Dedifferentiated amniotic fluid mesenchymal stem cell (primary cell): ENCODE measurements at regions not wholly inside any gene's neighbourhood (a gene's known extent, or its start where the extent isn't known, plus 50 kb on each side); places are given as distances from the start of the nearest gene placed in this dataset.

Experiments
- DNase-seq: peaks from one replicate; pipeline ENCODE4 v3.0.0-alpha.2; 2016; ENCODE audit errors: extremely low spot score

DNA sequence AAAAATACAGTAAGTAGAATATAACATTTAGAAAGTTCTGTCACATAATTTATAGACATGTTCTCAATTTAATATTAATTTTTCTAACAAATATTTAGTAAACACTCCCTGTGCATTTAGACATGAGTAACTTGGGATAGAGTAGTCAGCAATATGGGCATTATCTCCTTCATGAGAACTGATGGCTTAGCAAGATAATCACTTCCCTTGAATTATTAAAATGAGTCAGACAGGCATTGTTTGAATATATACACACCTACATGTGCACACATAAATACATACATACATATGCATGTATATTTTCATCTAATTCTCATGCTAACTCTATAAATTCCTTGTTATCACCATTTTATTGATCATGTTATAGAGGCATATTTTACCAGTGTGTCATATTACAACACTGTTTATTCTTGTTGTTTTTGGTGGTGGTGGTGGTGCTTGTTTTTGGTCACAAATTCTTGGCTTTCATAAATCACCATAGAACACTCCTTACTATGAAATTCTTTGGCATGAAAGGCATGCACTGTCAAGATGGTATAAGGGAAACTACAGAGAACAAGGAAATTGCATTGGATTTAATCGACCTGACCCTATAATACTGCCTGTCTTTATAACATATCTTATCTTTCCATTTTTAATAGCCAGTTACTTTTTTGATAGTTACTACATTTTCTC lies 434.5 kb upstream of the MANEA start:
- DNase-seq = no peak

DNA sequence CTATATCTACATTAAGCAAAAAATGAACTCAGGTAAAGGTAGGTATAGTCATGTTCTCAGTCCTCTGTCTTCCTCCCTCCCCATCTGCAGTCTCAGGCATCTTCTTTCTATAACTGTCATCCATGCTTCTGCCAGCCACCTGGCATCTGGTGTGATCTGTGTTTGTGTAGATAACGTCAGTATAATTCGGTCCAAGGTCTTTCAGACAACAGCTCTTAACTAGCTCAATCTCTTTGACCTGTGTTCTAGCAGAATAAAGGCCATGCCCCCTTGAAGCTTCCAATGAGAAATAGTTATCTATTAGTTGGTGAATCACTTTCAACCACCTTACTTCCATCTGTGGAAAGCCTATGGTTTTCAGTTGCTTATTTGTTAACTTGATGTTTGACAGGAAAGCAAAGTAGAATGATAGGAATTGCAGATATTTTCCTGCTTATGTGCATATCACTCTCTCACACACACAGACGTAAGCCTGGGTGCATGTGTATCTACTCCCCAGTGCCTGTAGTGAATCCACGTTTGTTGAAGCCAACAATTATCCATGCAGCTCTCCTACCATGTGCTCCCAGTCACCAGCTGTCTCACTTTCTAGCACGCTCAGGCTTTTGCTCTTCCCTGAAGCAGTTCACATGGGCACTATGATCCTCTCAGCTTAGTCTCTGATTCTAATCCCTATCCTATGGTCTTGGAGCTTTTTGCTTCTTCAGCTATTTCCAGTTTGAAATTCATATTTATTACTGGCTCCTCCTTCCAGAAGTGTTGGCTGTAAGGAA lies 433.7 kb upstream of the MANEA start:
- DNase-seq = no peak

DNA sequence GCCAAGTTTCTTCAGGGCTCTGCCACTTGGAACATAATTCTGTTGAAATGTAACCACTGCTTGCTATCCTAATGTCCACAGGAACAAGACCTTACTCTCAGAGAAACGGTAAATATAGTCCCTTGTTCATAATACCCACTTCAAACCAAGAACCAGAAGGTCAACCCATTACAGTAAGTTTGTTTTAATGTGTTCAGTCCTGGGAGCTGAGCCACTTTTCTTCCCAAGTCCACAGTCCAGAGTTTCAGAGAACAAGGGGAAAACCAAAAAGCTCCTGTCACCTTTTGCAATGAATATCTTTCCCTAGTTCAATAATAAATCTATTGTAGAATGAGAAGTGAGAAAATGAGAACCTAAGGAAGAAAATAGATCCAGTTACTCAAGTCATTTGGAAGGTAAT lies 431.9 kb upstream of the MANEA start:
- DNase-seq = no peak

DNA sequence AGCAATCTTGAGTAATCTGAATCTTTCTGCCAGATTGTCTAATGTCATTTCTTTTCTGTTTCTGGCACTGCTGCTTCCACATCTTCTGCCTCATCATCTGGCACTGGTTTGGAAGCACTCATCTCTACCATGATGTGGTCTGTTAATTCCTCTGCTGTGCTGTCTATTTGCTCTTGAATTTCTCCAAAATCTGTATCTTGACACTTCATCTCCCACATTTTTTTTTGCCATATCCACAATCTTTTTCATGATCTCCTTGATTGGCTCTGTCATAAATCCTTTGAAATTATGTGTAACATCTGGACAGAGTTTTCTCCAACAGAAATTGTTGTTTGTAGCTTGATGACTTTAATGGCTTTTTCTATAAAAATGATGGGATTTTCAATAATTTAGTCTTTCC lies 417.8 kb upstream of the MANEA start:
- DNase-seq = no peak

DNA sequence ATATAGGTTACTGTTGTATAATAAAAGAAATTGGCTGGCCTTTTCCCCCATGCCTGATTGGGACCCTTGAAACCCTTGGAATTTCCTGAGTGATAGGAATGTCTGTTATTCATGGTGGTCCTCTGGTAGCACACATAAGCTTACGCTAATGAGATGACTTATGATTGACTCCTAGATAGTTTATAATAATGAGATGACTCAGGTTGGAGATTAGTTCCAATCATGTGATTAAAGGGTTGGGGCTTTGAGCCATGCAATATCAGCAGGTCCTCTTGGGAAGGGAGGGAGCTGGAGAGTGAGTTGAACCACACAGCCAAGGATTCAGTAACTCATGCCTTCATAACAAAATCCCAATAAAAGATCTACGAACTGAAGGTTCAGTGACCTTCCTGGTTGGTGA lies 407.6 kb upstream of the MANEA start:
- DNase-seq = no peak

DNA sequence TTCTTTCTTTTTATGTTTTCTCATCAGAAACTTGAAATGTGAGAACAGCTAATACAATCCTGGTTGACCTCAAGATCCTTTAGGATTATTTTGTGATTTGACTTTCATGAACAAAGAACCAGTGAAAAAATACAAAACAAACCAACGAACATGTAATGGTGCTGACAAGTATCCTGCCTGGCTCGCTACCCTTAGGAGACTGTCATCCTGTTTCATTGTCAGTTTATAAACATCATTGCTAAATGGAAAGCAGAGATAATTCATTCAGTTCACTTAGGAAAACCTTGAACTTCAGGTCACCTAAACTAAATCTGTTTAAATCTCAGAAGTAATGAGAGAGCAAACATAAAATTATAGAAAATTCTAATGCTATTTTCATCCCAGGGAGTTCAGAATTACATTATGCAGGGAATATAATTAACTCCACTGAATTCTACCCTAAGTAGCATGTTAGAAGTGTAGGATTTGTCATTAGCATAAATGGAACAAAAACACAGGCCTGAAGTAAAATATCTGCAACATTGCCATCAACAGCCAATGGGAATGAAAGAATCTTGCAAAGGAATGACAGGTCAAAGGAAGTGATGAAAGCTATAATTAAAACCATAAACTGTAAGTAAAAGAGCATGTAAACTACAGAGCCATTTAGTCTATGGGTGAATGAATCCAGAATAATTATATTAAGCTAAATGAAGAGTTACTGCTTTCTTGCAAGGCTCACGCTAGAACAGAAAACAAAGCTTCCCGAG lies 401.2 kb upstream of the MANEA start:
- DNase-seq = no peak

DNA sequence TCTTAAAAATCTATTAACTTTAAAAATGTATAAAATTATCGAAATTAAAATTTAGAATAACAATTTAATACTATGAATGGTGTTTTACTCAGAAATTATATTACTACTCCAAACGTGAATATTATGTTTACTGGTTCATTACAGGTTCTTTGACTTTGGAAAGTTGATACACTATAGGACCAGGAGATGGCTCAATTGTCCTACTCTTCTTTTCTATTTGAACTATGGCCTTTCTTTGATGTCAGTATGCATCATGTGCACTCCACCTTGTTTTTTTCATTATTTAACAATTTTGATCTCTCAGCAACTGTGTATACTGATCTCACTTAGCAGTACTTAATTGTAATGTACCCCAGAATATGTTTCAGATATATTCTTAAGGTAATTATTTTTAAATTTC lies 391.5 kb upstream of the MANEA start:
- no peak for DNase-seq

DNA sequence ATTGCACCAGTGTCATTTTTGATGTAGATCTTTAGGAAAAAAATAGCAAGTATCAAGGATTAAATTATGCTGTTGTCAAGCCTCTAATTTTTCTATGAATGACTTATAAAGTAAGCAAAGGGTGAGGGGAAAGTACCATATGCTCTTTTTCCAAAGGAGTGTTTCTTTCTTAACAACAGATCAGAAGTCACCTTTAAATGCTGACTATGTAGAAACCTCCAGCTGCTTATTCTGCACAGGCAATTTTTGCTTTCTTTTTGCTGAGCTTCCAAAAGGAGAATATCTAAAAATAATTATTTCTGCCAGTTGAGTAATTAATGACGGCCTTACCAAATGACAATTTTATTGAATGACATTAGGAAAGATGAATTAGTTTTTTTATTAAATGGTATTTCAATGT lies 390.6 kb upstream of the MANEA start:
- DNase-seq = no peak

DNA sequence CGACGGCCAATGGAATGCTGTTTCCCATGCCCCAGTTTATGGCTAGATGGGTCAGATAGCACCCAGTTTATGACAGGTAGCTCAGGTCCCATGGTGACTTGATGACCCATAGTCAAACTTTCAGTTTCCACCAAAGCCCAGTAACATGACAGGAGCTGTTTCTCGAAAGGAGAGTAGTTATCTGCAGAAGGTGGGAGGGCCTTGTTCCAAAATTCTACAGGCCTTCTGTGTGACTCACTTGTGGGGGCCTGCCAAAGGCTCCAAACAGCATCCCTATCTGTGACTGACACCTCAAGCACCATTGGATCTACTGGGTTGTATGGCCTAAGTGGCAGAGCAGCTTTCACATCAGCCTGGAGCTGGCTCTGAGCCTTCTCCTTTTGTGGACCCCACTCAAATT lies 379.7 kb upstream of the MANEA start:
- DNase-seq = no peak

DNA sequence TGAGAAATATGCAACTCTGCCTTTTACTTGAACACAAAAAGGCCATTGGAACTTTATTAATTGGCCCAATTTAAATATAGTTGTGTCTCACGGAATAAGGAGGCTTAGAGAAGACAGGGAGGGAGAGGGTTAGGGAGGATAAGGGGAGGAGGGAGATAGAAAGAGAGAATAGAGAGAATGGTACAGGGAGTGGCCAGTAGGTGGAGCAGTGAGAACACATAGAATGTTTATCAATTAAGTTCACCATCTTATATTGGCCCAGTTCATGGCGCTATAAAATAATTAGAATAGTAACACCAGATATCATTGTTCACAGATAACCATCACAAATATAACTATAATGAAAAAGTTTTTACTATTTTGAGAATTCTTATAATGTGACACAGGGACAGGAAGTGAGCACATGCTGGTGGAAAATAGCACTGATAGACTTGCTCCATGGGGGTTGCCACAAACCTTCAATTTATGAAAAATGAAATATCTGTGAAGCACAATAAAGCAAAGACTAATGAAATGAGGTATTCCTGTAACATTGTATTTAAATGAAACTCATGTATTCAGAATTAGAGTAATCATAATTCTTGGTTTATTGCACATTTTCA lies 374.1 kb upstream of the MANEA start:
- no peak for DNase-seq

DNA sequence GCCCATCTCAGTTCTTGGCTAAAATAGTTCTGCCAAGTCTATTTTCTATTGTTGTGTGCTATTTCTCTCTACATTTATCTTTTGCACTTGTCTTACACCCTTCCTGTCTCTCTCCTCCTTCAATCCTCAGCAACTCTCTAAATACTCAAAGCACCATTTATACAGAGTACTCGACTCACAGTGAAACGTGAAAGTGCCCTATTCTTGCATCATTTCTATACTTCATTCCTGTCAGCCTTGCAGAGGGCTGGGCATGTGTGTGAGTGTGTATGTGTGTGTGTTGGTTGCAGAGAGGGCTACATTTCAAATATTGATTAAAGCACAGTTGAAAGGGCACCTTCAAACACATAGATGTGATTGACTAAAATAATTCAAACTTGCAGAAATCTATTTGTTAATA lies 373.2 kb upstream of the MANEA start:
- no peak for DNase-seq

DNA sequence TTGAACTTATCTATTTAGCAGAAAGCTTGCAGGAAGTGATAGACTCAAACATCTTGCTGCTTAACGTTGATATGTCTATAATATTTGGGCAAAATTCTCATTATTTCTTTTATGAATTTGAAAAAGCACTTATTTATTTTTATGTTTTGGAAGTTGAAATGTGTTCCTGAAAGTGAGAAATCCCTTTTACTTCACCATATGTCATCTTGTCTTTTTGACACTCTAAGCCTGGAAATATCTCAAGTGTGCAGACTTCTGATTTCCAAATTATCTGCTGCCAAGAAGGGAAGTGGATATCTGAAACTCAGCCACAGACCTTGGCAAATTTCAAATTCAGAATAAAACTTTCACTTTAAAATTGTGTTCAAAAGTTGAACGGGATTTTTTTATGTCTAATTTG lies 368.7 kb upstream of the MANEA start:
- no peak for DNase-seq

DNA sequence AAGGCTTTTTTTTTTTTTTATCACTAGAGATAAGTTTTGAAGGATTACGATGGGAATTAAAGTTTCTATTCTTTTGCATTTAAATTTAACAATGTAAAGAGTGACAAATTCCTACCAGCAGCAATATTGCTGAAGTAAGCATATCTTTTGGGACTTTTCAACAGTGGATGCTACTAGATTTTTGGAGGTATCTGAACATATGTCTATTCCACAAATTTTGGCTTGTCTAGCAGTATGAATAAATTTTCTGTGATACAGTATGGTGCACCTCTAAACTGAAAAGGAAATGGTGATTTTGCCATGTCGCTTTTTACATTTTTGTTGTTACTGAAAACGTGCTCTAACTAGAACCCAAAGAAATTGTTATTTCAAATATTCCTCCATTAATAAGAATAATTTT lies 368.3 kb upstream of the MANEA start:
- DNase-seq = no peak

DNA sequence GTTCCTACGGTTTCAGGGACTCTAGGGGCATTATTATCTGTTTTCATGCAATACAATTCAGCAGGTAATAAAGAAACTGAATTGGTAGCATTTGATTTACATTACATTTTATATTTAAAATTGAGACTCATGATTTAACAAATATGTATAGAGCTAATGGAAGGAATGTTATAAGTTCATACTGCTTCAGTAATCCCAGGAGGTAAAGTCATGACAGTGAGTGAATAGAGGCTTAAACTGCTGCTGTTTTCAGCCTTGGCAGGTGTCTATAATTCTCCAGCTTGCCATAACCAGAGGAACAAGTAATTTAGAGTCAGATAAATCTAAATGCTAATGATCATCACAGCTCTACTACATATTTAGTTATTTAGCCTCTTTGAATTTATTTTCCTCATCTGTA lies 360.8 kb upstream of the MANEA start:
- DNase-seq = no peak

DNA sequence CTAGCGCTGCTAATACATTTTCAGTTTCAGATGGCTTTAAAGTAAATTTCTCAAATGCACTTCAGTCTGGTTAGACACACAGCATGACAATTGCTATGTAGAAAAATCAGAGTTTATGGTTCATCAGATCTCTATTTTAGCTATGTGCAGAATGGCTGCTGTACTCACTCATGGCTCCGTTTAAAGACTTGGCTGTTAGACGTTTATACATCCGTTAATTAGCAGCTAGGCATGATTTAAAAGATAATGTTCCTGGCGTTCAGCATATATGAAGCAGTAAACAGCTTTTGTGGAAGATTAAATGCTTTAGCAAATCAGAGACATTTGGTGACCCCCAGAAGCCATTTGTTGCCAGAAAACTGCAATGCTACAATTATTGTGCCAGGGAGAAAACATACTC lies 350.0 kb upstream of the MANEA start:
- DNase-seq = no peak

DNA sequence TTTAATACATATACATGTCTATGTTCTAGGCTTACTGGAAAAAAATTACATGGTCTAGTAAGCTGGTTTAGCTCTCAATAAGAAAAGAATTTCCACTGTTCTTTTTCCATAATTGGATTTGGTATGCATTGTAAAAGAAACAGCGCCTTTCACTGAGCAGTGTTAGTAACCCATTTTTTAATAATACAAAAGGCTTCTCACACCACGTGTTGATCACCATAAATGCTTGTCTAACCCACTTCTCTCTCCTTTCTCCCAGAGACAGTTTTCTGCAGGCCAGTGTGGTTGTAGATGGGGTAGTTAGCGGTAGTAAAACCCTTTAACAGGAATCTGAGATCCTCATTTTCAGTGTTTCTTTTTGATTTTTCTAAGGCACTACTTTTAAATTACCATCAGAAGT lies 348.7 kb upstream of the MANEA start:
- DNase-seq = no peak

DNA sequence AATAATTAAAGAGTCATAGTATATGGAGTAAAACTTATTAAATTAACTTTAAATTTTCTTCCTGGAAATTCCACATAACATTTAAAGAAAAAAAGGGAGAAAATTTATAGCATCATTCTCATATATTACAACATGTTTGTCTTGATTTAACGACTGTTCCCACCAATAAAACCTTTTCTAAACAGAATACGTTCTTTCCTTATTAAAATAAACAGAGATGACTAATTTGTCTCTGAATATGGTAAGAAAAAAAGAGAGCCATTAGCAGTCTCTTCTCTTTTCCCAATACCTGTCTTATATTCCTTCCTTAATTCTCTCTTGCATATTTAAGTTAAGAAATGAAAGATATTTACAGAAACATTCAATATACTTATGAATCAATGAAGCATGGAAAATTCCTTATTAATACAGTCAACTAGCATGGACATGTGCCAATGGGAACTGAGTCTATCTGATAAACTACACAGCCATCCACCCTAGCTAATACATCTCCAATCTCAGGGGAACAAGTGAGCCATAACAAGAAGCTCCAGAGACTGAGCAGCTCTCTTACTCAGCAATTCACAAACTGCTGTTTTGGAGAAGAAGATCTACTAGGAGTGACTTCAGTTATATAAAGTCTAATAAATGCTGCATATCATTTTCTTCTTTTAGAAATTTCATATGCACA lies 347.1 kb upstream of the MANEA start:
- no peak for DNase-seq

DNA sequence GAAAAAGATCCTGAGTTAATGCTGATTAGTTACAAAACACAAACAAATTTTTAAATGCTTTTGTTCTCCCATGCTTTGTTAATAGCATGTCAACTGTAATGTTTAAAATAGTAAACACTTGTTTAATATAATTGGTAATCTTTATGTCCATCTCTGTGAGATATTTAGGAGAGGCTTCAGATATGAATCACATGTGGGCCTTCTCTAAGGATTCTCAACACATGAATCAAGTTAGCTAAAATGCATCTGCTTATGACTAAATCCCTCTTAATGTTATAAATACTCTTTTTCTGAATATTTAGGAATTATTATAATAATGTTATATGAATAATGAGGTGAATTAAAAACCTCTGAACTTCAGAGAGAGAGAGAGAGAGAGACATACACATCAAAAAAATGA lies 345.9 kb upstream of the MANEA start:
- DNase-seq = no peak

DNA sequence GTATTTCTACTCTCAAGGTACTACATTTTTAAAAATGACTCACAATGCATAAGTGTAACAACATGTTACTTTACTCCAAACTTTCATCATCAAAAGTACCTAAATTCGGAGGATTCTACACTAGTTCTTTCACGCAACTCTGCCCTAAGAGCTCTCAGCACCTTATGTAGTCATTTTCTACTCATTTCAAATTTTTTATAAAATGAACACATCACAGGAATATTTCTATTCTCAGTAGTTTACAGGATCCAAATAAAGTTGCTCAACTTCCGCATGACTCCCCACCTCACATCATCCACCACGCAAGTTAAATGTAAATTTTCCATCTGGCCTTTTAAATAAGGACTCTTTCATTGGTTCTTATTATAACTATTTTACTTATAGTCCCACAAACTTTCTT lies 344.9 kb upstream of the MANEA start:
- DNase-seq = no peak

DNA sequence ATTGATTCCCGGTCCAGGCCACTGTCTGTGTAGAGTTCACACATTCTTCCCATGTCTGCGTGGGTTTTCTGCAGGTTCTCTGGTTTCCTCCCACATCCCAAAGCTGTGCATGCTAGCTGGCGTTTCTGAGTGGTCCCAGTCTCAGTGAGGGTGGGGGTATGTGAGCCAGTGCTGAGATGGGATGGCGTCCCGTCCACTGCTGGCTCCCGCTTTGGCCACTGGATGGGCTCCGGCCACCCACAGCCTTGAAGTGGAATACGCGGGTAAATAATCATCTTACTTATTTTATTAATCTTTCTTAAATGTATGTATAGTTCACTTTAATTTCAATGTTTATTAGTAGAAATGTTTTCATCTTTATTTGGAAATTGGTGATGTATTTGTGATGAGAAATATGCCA lies 343.5 kb upstream of the MANEA start:
- no peak for DNase-seq

DNA sequence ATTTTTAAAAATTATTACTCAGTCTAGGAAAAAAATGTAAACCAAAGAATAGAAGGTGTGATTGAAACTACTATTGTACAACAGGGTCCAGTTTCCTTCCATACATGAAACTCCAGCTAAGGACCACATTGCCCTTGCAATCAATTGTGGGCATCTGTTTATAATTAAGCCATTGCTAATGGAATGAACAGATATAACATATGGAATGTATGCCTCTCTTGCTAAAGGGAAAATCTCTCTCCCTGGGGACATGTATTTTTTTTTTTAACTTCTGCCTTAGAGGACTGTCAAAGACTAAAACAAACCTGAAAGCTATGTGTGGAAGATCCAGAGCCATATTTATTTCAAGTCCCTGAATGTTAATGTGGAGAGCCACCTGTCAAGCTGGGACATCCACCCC lies 336.8 kb upstream of the MANEA start:
- DNase-seq = no peak

DNA sequence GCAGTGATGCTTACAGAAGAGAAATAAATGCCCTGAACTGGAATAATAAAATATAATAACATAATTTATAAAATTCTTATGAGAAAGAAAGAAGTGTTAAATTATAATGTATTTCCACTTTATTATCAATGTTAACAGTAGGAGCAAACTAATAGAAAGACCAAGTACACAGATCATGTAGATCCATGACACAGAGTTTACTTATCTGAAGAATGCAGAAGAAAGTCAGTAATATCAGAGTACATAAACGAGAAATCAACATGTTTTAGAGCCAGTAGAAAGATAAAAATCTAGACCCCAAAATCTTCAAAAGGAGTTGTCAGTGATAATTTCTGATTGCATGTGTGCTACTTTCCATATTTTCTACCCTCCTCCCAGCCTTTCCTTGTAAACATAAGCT lies 334.8 kb upstream of the MANEA start:
- DNase-seq = no peak
